ENCODE measurements at regions not wholly inside any gene's neighbourhood (a gene's known extent, or its start where the extent isn't known, plus 50 kb on each side); places are given as distances from the start of the nearest gene placed in this dataset.

DNA sequence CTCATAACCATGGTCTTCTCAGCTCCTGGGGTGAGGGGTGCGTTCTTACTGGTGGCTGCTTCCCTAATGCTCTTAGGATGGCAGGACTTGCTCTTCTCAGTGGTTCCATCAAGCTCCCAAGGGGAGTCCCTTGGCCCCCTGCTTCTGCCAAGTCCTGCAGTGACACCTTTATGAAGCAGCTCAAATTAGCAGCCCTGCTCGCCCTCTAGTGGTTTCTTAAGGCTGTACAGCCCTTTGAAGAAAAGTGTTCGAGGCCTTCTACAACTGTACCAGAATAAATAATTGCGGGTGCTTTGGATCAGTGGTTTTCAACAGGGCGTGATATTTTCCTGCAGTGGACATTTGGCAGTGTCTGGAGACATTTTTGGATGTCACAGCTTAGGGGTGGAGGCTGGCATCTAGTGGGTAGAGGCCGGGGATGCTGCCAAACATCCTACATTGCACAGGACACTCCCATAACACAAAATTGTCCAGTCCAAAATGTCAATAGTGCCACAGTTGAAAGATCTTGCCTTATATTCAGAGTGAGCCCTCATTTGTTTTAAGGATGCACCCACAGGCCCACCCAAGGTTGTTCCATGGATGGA is 204.7 kb upstream of the S100G start:
- no peak for DNase-seq (ENCODE audit: low read depth)

DNA sequence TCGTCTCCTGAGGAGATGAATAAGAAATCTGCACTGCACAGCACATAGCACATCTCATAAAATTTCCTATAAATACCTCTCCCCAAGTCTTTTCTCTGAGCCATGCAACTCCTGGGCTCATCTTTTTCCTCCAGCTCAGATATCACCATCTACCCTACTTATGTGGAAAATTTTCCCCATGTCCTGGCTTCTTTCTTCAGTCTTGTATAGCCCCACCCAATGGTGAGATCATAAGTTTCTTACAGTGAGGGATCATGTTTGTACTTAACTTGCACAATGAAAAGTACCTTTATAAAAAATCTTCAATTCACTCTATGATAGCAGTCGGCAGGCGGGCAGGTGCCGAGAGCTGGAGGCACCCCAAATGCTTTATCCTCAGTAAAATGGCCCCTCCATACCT is 198.6 kb upstream of the S100G start:
- no peak for DNase-seq (ENCODE audit: low read depth)

DNA sequence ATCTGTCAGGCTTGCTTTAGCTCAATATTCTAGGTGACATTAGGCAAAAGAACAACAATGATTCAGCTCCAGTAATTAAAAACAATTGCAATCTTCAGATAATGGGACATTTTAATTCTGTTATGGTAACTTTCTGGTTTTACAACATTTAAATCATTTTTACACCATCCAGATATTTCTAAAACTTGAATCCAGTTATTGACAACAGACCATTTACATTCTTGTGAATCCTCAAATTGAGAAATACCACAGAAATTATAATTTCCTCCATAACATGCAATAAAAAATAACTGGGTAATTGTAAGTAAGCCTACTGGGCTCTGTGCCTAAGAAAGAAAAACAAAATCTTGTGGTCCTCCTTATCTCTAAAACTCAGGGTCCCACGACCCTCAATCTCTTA is 195.0 kb upstream of the S100G start:
- DNase-seq (ENCODE audit: low read depth) = no peak

DNA sequence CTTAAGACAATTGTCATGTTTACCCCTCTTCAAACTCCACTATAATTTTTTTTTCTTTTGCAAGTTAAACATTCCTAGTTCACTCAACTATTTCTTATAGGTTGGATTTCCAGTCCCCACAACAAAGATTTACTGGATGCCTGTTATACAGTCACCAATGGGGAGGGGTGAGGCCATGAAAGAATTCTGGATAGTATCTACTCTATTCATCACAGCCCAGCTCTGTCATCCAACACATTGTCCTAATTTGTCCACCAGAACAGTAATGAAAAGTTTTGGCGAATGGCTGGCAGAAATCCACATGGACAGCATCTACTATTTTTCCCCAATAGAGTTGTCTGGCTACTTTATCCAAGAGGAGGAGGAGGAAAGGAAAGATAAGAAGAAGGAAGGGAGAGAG is 192.7 kb upstream of the S100G start:
- no peak for DNase-seq (ENCODE audit: low read depth)

DNA sequence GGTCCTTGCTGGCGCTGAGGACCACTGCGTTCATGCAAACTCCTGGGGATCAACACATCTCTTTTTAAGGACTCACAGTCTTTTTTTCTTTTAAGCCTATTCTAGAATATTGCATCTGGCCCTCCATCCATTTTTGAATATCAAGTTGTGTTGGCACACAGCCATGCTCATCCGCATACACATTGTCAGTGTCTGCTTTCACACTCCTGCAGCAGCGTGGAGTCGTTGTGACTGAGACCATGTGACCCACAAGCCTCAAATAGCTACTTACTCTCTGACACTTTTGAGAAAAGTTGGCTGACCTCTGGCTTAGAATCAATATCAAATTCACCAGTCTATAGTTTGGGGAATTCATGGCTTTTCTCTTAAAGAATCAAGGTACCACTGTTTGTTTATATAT is 191.8 kb upstream of the S100G start:
- no peak for DNase-seq (ENCODE audit: low read depth)

DNA sequence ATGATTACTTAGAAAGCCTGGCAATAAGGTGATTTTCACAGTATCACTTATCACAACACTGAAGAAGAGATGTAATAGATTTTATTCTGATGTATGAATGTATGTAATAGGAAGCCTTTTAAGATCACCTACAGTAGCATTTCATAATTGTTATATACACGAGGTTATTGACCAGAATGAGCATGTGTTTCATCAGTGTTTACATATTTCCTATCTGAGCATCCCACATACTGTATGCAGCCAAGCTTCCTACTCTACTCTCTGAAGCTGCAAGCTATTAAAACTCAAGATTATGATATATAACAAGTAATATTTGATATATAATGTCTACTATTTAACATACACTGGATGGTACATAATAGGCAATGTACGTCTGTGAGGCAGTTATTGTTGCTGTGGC is 190.9 kb upstream of the S100G start:
- DNase-seq (ENCODE audit: low read depth) = no peak

DNA sequence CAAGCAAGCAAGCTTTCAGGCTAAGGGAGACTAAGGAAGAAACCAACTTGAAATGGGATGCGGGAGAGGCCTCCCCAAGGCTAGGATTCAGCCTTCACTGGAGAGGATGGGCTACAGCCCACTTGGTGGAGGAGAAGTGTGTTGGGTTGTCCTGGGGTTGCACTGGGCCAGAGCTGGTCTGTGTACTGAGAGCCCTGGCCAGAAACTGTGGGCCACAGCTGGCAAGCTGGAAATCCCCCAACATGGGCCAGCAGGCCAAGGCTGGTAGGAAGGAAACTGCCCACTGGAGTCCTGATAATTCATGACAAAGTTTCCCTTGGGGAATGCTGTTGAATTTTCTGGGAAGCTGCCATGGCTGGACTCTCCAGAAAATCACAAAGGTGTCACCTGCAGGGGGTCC is 188.0 kb upstream of the S100G start:
- no peak for DNase-seq (ENCODE audit: low read depth)

DNA sequence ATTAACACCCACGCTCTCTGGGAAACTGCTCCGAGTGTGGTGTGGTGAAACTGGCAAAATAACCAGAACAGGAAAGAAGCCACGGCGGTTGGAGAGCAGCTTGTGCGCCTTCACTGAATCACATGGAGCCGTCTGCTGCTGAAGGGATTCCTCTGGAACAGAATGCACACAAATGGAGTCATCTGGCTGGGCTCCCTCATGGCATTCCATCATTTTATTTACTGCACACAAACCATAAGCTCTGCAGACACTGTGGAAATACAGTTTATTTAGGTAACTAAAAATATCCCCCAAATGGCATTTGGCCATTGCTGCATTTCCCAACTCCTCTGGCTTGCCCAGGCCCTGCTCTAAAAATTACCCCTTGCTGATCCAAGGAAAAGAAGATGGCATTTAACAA is 187.0 kb upstream of the S100G start:
- DNase-seq (ENCODE audit: low read depth) = no peak

DNA sequence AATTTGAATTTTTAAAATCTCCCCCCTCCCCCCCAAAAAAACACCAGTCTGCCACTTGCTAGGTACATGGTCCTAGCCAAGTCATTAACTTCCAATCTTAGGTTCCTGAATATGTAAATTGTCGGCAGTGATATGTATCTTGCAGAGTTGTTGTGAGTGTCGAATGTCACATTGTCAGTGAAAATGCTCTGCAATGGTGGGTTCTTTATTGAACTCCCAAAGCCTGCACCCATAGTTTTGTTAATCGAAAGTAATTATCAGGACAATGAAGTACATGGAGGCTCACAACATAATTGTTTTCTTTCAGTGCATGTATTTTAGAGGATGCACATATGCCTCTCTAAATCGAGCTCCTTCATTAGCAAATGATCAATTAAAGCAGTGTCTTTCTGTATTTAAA is 185.6 kb upstream of the S100G start:
- no peak for DNase-seq (ENCODE audit: low read depth)

DNA sequence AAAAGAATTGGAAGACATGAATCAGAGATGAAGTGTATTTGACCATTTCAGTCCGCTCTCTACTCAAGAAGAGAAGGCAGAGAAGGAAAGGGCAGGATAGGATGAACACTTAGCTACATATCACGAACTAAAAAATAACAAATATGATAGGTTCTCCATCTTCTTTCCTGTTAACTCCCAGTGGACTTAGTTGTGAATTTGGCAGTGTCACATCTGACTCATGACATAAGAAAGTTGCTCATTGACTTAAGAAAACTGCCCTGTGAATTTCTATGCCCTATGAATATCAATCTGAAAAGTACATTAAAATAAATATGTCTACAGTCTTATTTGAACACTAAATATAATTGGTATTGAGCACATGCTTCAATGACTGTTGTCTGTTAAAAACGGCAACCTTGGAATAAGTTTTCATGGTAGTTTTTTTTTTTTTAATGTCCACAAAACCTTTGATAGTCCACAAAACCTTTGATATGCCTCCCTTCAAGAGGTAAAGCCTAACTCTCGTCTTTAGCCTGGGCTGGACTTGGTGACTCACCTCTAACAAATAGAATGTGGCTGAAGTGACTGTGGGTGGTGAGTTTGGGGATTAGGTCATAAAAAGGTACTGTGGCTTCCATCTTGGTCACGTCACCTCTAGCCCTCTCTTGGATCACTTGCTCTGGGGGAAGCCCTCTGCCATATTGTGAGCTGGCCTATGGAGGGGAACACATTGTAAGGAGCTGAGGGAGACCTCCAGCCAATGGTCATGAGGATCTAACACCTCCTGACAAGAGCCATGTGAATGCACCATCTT is 184.7 kb upstream of the S100G start:
- DNase-seq (ENCODE audit: low read depth) = no peak

DNA sequence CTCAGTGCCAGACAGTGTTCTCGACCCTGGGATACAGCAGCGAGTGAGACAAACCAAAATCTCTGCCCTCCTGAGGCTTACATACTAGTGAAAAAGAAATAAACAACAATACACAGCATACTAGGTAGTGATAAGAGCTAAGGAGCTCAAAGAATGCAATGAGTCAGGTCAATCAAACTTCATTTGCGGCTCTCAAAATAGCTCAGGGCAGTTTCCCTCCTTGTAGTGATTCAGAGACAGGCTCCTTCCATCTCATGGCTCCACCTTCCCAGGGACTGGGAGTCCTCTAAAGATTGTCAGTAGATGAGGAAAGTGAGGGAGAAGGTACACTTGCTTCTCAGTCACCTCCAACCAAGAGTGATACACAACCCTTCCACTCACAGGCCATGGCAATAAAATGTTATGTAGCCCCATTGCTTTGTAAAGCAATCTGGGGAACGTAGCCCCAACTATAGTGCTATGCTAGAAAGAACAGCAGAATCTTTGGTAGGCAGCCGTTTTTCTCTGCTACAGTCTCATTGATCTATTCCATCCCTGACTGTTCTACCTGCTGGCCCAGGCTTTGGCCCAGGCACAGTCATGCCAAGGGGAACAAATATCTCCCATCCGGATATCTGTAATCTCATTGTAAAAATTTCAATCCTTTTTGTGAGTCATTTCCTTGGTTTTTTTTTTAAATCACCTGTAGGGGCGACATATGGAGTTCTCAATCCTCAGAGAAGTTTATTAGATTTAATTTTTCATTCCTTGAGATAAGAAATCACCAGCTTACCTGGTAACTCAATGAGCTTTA is 183.1 kb upstream of the S100G start:
- DNase-seq (ENCODE audit: low read depth) = no peak

DNA sequence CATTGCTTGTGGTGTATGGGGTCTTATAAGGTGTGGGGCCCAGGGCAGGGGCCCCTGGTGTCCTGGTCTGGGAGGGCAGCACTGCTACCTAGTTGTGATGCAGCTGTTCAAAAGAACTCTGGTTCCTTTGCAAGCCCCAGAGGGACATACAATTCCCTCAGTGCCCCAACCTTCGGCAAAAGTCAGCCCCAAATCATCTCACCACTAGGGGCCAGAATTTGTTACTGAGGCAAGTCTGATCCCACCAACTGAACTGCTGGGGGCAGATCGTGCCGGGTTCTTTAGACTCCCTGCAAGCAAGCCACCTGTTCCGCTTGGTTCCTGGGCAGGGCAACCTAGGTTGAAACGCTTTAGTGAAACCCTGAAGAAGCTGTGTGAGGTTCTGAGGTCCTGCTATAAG is 180.1 kb upstream of the S100G start:
- DNase-seq (ENCODE audit: low read depth) = no peak

DNA sequence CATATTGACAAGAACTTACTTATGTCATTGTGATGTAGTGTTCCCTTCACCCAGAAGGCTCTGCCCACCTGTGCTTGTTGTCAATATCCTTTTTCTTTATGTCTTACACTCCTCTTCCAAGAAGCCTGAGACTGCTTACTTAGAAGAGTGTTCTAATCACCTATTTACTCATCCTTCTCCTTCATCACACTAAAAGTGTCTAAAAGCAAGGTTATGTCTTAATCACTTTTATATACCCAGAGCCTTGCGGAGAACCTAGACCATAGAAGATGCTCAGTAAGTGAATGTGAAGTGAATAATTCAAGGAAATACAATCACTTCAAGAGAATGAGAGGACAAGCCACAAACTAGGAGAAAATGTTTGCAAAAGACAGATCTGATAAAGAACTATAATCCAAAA is 177.6 kb upstream of the S100G start:
- no peak for DNase-seq (ENCODE audit: low read depth)

DNA sequence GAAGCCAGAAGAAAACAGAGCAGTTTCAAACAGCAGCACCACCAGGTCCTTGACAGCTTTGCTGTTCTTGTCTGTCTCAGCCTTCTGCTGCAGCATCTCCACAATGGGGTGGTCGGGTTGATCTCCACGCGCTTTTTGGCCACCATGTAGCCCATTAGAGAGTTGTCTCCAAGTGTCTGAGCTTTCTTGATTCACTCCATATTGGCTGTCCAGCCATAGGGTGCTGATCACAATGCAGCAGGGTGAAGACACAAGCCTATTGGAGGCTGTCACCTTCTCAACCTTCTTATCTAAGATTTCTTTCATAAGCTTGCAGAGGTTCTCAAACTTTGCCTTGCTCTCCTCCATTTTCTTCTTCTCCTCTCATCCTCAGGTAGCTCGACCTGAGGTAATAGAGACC is 175.4 kb upstream of the S100G start:
- DNase-seq (ENCODE audit: low read depth) = no peak

DNA sequence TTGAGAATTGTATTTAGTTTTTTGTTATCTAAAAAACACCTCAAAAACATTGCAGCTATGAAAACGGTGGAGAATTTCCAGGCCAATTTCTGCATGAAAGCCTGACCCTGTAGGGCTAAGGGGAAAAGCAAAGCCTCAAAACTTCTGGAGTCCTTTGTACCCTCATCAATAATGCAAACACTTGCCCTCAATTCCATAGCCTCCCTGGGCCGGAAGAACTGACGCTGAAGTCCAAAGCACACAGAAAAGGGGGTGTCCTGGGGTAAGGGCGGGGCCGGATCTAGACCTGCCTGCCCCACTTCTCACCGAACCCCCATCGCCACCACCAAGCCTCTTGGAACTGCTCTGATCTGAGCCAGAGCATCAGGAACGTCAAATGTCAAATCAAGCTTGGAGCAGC is 173.9 kb upstream of the S100G start:
- no peak for DNase-seq (ENCODE audit: low read depth)

DNA sequence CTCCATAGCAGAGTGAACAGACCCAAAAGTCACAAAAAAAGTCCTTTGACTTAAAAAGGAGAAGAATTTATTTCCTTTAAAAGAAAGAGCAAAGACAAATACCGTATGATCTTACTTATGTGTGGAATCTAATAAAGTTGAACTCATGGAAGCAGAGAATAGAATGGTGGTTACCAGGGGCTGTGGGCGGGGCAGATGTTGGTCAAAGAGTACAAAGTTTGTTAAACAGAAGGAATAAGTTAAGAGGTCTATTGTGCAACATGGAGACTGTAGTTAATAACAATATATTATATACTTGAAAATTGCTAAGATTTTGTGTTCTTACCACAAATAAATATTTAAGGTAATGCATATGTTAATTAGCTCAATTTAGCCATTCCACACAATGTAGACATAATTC is 173.3 kb upstream of the S100G start:
- DNase-seq (ENCODE audit: low read depth) = no peak

DNA sequence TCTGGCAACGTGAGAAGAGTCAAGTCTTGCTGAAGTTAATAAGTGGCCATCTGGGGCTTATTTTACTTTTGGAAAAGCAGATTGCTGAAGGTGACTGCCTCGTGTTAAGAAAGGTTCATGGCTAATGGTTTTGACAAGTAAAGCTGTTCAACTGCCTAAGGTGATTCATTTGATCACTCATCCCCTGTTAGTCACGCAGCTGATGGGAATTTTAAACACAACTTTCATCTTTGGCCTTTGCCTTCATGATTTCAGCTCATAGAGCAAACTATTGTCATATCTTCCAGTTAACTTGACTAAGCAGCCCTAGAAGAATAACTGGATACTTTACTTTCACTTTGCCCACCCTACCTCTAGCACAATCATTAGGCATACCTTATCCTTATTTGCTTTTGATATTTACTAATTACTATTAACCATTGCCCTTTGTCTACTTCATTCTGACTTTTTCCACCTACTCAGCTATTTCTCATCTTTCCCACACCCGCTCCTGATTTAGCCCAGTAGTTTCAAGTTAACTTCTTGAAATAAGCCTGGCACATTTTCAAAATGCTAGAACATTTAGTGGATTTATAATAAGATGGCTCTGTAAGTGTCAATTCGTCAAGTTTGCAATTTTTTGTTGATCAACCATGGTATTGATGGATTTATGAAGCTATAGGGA is 170.6 kb upstream of the S100G start:
- no peak for DNase-seq (ENCODE audit: low read depth)

DNA sequence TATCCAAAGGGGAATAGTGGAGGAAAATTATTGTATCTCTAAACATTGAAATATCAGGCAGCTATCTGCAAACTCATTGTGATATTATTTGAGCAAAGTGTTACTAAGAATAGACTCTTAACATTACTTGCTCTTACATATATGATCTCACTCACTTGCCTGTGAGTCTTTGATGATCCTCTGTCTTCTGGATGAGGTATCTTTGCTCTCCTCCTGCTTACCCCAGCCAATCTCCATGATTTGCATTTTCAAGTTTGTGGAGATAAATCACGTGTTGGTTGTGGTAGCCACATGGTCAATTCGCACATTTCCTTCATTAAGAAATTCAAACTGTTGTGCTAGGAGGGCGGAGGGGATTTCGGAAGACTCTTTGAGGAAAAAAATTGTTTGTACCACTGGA is 169.9 kb upstream of the S100G start:
- DNase-seq (ENCODE audit: low read depth) = no peak

DNA sequence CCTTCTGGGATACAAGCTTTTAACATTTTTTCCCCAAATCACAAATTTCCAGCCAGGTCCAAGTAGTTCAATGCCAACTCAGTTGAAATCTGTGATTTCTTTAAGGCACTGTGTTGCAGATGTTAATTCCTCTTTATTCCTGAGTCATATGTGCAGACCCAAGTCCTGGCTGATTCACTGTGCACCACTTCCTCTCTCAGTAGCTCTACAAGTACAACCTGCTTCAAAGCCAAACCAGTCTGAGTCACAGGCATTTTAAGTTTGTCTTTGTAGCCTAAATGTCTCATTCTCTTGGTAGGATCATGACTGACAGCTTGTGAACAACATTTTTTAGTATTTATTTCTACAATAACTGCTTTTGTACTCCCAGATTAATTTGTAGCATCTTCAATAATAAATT is 165.6 kb upstream of the S100G start:
- DNase-seq (ENCODE audit: low read depth) = peak; percentile 51

DNA sequence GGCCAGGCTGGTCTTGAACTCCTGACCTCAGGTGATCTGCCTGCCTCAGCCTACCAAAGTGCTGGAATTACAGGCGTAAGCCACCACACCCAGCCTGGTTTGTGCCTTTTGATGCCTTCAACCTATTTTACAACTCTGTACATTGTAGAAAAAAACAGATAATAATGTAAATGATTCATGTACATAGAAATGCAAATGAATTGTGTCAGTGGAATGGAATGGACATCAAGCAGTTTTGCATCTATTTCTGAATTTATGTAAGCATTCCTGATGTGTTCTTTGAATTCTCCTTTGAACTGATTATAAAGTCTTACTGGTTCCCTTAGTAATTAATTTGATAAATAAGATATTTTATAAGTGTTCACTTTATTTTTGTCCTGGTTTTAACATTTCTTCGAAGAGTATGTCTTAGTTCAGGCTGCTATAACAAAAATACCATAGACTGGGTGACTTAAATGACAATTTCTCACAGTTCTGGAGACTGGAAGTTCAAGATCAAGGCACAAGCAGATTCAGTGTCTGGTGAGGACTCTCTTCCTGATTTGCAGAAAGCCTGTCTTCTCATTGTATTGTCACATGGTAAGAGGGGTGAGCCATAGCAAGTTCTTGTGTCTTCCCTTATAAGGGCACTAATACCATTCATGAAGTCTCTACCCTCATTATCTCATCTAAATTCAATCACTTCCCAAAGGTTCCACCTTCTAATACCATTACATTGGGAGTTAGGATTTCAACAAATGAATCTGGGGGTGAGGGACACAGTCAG is 162.2 kb upstream of the S100G start:
- no peak for DNase-seq (ENCODE audit: low read depth)

DNA sequence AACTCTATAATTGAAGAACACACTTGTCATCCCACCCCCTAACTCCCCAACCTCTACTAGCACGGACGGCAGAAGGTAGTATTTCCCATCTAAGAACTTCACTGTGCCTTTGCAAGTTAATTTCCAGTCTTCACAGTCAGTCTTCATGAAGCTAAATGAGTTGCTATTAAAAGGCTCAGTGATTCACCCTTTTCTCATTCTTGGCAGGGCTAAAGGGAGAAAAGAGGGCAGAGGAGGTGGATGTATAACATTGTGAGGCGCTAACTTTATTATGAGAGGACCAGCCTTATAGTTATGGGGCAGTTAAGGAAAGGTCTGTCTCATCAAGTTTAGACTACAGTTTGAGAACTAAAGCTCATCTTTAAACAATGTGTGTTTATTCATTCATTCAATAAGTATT is 161.0 kb upstream of the S100G start:
- DNase-seq (ENCODE audit: low read depth) = no peak

DNA sequence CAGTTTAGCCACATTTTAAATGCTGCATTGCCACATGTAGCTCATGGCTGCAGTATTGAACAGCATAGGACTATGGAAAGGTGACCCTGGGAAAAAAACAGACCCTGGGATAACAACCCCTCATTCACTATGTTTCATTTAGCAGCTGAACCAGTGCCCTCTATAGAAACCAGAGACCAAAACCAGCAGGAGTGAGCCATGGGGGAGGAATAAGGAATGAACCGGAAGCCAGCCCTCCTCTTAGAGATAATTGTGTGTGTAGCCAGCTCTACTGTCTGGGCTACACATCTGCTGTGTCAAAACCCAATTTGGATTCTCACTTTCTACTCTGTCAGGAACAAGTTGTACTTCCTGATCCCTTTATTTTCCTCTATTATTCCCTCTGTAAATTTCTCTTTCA is 158.5 kb upstream of the S100G start:
- no peak for DNase-seq (ENCODE audit: low read depth)

Measured in HS-27A (cell line).